Activated CD4-positive, alpha-beta T cell treated with anti-CD3 and anti-CD28 coated beads, Interleukin-10, Interleukin-2, amounts not matched to agents 100 ng/mL and 50 ng/mL, durations not matched to agents 16 hours and 8 hours (primary cell): ENCODE measurements at regions not wholly inside any gene's neighbourhood (a gene's known extent, or its start where the extent isn't known, plus 50 kb on each side); places are given as distances from the start of the nearest gene placed in this dataset.
"Not testable (repeated sequence)": the region's sequence is repeated elsewhere in the genome, so short reads cannot be mapped to it uniquely, and the experiment has no call there.

Source experiments
- DNase-seq: peaks from one replicate; pipeline ENCODE4 v3.0.0-alpha.2; 2020

- DNase-seq, result not testable (repeated sequence)
Measured at GRCh38 chr3:139116631-139117030, 71.9 kb upstream of the PRR23C start.

DNA sequence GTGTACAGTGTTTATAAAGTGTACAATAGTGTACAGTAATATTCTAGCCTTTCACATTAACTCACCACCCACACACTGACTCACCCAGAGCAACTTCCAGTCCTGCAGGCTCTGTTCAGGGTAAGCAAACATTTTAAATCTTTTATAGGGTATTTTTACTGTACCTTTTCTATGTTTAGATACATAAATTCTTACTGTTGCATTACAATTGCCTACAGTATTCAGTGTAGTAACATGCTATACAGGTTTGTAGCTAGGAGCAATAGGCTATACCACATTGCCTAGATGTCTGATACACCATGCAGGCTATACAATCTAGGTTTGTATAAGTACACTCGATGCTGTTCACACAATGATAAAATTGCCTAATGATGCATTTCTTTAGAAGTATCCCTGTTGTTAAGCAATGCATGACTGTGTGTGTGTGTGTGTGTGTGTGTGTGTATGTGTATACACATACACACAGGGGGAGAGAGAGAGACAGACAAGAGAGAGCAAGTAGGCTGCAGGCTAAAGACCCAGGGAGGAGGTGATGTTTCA, 72.5 kb upstream of the PRR23C start:
- no peak for DNase-seq

DNA sequence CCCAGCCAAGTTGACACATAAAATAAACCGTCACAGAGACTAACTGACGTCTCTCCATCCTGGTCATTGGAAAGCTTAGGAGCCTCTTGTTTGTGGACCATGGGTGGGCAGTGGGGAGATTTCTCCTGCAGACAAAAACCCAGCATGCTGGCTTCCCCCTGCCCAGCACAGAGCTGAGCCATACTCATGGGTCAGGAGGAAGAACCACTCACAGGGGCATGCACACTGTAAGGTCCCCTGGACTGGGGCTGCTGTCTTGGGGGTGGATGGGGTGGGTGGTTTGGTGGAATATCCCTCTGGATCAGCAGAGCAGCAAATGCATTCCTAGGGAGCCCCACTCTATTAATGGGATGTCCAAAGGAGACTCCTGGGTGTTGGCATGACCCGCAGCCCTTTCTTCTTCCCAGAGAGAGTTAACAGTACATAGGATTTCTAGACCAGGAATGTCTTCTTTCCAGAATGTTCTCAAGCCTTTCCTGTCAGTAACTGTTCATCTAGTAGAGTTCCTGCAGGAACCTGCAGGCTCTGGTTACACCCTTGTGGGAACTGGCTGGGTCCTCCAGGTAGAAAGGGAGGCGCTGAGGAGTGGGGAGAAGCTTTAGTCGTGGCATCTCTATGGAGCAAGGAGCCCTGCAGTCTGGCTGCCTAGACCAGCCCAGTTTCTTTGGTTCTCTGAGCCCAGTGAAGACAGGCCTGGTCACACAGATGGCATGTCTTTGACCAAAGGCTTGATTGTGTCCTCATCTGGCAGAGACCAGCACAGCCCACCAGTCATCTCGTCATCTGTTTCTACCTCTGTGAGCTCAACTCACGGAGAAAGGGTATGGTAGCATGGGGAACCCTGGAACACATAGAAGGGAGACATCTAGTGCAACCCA, 73.4 kb upstream of the PRR23C start:
- no peak for DNase-seq

- DNase-seq, result no peak
Measured at GRCh38 chr3:139118835-139119234, 74.1 kb upstream of the PRR23C start.

DNA sequence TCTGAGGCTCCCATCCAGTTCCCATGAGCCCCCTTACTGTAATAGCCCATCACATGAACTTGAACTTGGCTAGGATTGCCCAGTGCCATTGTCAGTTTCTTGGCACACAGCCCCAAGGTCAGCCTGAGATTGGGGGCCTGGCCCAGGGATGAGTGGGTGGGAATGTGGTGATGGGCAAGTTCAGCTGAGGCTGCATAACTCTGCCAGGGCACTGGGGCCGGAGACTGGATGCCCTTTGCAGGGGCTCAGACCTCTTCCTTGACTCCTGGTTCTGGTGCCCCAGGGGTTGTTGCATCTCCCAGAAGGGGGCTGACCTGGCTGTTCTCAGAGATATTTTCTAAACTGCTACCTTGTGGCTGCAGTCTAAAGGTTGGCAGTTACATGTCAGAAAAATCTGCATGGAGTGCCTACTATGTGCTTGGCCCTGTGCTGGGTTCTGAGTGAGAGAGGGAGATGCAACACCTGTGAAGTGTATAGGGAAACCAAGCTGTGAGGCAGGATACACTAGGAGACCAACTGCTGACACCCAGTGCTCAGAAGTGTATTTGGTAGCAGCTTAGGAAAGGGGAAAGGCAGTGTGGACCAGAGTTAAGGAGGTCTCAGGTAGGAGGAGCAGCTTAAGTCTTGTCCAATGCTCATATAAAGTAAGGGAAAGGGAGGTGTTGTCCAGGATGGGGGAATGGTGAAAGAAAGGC, 74.8 kb upstream of the PRR23C start:
- no peak for DNase-seq

GRCh38 chr3:139120086-139121056, 75.7 kb upstream of the PRR23C start:
- DNase-seq, result no peak

- no peak for DNase-seq
Measured at GRCh38 chr3:139121513-139122220, 77.0 kb upstream of the PRR23C start.

- no peak for DNase-seq
Measured at GRCh38 chr3:139122221-139122581, 77.5 kb upstream of the PRR23C start.

DNA sequence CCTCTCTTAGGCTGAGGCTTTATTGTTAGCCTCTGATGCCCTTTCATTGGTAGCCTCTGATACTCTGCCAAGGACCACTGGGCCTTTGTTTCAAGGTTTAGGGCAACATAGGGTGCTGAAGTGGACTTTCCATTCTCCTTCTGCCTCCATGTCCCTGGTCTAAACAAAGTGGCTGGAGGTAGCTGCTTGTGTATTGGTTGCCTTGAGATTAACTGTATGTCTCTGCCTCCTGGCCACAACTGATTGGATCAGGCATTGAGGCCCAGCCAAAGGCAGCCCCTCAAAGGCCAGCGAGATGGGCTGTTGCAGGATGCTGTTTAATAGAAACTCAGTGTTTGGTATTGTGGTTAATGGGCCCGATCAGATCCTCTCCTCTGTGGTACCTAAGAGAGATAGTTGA, 77.9 kb upstream of the PRR23C start:
- DNase-seq, result no peak

DNA sequence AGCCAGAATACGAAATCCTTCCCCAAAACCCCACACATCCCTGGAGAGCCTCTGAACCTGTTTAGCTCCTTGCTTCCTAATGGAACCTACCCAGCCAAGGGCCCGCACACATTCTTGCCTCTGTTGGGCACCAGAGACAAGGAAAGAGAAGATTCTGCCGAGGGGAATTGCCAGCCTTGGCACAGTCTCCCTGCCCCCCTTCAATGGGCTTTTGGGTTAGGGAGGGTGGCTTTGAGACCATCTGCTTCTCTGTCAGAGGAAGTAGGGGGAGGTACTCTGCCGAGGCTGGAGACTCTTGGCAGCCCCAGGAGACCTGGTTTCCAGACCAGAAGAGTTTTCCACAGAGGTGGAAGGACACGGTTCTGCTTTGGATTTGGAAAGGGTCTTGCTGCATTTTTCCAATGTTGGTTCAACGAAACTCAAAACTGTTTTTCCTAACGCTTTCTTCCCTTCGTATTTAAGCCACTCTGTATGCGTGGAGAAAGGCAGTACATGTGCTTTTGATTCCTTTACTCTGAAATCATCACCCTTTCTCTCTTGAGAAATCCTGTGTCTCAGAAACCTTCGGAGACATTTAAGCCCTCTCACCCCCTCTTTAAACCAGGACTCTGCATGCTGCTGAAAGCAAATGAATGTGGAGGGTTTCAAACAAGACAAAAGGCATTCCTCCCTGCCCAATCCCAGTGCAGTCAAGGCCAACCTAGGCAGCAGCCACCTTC, 78.8 kb upstream of the PRR23C start:
- no peak for DNase-seq

DNA sequence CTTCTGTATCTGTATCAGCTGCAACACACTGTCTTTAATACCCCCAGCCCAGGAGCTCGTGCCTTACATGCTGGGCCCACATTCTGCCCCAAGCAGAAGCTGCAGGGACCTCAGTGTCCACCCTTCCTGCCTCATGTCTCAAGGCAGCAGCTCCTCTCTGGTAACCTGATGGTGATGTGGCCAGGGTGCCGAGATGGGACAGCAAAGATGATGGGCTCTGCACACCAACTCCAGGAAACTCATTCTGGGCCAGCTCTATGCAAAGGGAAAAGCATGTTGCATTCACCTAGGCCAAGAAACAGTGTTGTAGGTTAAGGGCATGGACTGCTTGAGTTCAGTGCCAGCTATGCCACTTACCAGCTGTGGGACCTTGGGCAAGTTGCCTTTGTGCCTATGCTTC, 79.5 kb upstream of the PRR23C start:
- DNase-seq, result no peak

DNA sequence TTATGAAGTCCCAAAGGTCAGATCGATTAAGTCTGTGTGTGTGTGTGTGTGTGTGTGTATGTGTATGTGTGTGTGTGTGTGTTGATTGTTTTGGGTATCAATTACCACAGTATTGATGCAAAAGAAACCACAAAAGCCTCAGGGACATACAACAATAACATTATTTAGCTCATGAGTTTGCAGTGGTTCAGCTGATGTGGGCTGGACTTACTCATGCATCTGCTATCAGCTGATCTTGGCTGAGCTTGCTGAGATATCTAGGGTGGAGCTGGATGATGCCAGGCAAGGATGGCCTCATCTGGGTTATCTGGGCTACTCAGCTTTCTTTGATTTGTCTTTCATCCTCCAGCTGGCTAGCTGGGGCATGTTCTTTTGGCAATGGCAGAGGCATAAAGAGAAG, 82.4 kb upstream of the PRR23C start:
- DNase-seq, result no peak

GRCh38 chr3:139127629-139128028, 82.9 kb upstream of the PRR23C start:
- DNase-seq, result not testable (repeated sequence)

DNA sequence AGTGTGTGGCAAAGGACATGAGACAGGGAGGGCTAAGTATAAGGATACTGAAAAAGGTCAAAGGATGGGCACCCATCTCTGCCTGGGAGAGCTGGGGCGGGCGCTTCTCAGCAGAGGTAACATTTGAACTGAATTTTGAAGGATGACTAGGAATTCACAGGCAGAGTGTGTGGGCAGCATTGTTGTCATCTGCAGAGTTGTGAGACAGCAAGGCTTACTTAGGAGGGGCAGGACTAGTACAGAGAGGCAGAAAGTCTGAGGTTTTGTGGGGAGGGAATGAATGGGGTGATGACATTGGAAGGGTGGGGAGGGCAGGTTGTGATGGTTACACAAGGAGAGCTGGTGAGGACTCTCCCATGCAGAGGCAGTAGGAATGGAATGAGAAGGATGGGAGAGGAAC, 84.1 kb upstream of the PRR23C start:
- no peak for DNase-seq

- DNase-seq, result no peak
Measured at GRCh38 chr3:139129892-139130291, 85.2 kb upstream of the PRR23C start.

GRCh38 chr3:139130390-139131140, 85.9 kb upstream of the PRR23C start:
- DNase-seq, result no peak

DNA sequence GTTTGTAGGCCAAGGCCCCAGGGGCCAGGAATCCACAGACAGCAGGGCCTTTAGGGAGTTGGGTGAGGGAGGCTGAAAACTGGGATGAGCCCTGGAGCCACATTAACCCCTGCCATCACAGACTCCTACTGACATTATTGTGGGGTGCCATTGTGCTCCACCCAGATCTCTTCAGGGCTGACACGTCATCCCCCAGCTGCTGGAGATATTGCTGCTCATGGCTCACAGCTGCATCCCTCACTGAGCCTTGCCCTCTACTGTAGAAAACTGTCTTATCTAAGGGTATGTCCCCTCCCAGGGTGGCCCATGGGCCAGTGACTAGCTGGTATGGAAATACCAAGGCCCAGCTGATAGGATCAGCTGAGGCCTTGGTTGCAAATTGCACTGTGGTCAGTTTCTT, 87.3 kb upstream of the PRR23C start:
- DNase-seq, result no peak

DNA sequence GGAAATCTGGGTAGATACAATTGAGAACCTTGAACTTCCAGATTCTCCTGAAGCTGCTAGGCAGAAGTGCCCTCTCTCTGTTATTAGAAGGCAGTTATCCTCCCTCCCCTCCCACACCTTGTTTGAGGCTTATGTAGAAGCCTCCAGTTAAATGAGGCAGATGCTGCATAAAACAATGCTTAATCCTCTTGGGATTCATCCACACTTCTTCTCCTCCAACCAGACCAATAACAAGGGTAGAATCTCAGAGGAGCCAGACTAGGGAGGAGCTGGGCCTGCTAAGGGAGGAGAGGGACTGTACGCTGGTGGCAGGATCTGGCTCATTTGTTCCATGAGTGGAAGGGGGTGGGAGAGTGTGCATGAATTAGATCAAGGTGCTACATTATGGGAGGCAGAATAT, 88.3 kb upstream of the PRR23C start:
- DNase-seq, result no peak

DNA sequence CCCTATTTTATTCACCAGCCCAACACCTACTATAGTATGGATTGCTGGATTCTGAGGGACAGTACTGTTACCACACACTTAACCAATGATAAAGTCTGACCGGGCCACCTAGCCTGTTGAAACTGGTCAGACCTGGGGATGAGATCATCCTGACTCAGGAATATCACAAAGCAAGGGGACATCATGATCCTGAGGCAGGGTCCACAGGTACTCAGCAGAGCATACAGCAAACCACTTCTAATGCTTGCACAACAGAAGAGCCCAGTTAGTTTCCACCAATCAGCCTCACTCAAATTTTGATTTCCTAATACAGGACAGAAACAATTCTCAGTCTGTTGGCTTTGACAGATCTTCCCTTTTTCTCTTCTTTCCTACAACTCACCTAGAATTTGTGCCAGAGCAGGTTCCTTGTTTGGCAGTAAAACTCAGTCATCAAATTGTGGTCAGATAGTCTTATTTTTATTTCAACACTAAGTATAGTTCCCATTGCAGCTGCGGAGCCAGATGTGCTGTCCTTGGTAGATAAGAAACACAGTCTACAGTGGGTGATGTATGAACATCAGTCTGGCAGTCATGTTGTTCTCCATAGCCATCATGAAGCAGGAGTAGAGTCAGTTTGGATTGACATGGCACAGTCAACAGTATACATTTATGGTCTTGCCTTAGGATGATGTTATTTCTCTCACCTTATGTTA, 90.1 kb upstream of the PRR23C start:
- no peak for DNase-seq

DNA sequence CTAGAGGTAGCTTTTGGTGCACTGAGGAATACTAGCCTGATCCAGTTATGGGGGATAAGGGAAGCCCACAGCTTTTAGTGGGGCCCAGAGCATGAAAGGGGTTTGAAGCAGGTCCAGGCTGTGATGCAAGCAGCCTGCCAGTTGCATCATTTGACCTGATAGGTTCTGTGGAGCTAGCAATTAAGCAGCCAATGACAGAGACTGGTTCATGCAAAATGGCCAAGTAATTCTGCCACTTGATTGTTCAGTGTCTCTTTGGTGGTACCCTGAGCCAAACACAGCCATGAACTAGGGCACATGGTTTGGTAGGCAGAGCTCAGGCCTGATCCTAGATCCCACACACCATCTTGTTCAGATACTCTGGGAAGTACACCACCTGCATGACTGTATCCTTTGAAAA, 91.0 kb upstream of the PRR23C start:
- DNase-seq, result no peak
